Psoas muscle (tissue), 7 donors: ENCODE measurements at regions not wholly inside any gene's neighbourhood (a gene's known extent, or its start where the extent isn't known, plus 50 kb on each side); places are given as distances from the start of the nearest gene placed in this dataset.

ENCODE experiments used
- ATAC-seq, 4 donors: fragments of 200-7000 bp; cut with Tn5 transposase; one replicate each; pipeline ENCODE4 v1.9.1; 2020; ENCODE audit warnings: moderate library complexity in 3 of 4, mild to moderate bottlenecking in 2 of 4
- DNase-seq, 2 donors: peaks; one replicate each; pipeline ENCODE4 v3.0.0-alpha.2; 2020
- H3K27ac ChIP-seq: fragments of 200-600 bp; one replicate; pipeline ENCODE4 v1.8.0; 2022
- H3K27me3 ChIP-seq, 3 donors: fragments of 200-600 bp in 1 of 3; one replicate each; pipeline versions ENCODE4 v1.6.1 to v1.8.0; 2013 to 2022; ENCODE audit warnings: low read length in 2 of 3, mild to moderate bottlenecking in 2 of 3, moderate library complexity in 1 of 3; ENCODE audit not compliant: insufficient read depth in 3 of 3
- H3K36me3 ChIP-seq, 2 donors: fragments of 200-600 bp in 1 of 2; one replicate each; pipeline versions ENCODE4 v1.6.1 to v1.8.0; 2013 to 2022; ENCODE audit warnings: low read depth in 1 of 2, mild to moderate bottlenecking in 1 of 2, moderate library complexity in 1 of 2; ENCODE audit not compliant: insufficient read depth in 1 of 2
- H3K4me1 ChIP-seq: fragments of 200-600 bp; one replicate; pipeline ENCODE4 v1.8.0; 2022
- H3K4me3 ChIP-seq: fragments of 200-600 bp; one replicate; pipeline ENCODE4 v1.8.0; 2022; ENCODE audit warnings: mild to moderate bottlenecking
- H3K9me3 ChIP-seq: fragments of 200-600 bp; one replicate; pipeline ENCODE4 v1.8.0; 2022
- WGBS, 3 donors: extraction: QIAGEN DNeasy Blood & Tissue Kit; methylation state at CpG; one replicate each; pipeline versions ENCODE4 v1.1.6 to v1.1.7; 2013; 5-methylcytosine and 5-hydroxymethylcytosine counted together
- intact Hi-C, 2 donors: fragments of 100-400 bp; cut with DNase I; formaldehyde crosslinking; loops; one replicate each; pipeline versions ENCODE4 v1.11.0 to v1.14.2; 2022
- TF ChIP-seq, protein P1 (sequence below): fragments of 200-600 bp; IDR thresholded peaks from one replicate; pipeline ENCODE4 v1.8.0; 2022; ENCODE audit warnings: antibody characterized with exemption
- donor health status: healthy with polysubstance abuse.
- donor health status: DM: no; HTN: no; CAD: no; lungs with moderate emphysema.
- donor health status: Bipolar disorder and iron deficiency.
- donor health status: healthy.
- donor health status: DM: yes; HTN: yes; CAD: no.
- donor health status: DM: no; HTN: no; CAD: no.
- donor health status: DM: yes; HTN: yes; CAD: no.

DNA sequence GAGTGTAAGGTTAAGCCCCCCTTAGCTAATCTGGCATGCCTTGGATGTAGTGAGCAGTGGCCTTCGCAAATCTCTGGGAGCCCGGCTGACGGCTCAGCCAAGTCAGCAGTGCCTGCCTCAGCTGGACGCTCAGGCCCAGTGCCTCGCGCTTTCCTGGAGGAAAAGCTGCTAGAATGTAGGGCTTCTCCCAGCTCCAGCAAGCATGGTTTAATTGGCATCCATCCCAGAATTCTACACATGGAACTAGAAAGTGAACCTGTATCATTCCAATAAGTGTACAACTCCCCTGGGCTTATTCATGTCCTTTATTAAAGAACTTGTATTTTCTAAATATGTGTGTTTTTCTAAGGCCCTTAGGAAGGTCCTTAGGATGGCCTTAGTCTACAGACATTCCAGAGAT is 287.8 kb upstream of the SHH start:
- Histone ChIP-seq H3K4me3 (no peak overlapping the region), H3K27me3 (peaks cover 0 to 1% (median 0%) of the 10 kb centered on the region in 3 donors), H3K4me1 (no peaks in the 10 kb centered on the region), H3K9me3 (no peaks in the 10 kb centered on the region), H3K27ac (no peak overlapping the region), H3K36me3 (no peaks in the 10 kb centered on the region)
- WGBS, 3 donors: 22 to 41% (median 26%) methylated on average over 6 of the region's 6 CpGs
- TF ChIP-seq, protein P1, sequence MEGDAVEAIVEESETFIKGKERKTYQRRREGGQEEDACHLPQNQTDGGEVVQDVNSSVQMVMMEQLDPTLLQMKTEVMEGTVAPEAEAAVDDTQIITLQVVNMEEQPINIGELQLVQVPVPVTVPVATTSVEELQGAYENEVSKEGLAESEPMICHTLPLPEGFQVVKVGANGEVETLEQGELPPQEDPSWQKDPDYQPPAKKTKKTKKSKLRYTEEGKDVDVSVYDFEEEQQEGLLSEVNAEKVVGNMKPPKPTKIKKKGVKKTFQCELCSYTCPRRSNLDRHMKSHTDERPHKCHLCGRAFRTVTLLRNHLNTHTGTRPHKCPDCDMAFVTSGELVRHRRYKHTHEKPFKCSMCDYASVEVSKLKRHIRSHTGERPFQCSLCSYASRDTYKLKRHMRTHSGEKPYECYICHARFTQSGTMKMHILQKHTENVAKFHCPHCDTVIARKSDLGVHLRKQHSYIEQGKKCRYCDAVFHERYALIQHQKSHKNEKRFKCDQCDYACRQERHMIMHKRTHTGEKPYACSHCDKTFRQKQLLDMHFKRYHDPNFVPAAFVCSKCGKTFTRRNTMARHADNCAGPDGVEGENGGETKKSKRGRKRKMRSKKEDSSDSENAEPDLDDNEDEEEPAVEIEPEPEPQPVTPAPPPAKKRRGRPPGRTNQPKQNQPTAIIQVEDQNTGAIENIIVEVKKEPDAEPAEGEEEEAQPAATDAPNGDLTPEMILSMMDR: no peak
- DNase-seq: no peak
- intact Hi-C loops: no loop called here
- ATAC-seq: no peak

DNA sequence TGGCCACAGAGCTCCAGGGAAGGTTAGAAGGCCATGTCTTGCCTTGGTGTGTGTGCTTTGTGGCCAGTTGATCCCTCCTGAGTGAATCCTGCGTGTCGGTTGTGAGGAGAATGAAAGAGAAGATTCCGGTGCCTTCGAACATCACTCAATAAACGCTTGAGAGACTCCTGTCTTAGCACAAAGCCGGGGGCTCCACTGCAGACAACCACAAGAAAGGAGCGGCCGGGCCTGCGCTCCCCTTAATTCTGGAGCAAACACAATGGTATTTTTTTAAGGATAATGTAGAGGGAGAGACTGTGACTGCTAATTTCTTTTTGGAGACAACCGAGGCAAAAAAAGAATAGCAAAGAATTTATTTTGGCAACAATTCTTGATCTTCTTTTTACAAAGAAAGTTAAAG is 286.8 kb upstream of the SHH start:
- ATAC-seq: no peak
- 85 to 91% (median 87%) methylated on average over 10 of the region's 10 CpGs for WGBS, 3 donors
- Histone ChIP-seq H3K9me3 (no peaks in the 10 kb centered on the region), H3K4me3 (no peak overlapping the region), H3K27me3 (peaks cover 0 to 1% (median 0%) of the 10 kb centered on the region in 3 donors), H3K27ac (no peak overlapping the region), H3K36me3 (no peaks in the 10 kb centered on the region), H3K4me1 (no peaks in the 10 kb centered on the region)
- intact Hi-C loops: no loop called here
- TF ChIP-seq, protein P1: no peak
- no peak for DNase-seq

DNA sequence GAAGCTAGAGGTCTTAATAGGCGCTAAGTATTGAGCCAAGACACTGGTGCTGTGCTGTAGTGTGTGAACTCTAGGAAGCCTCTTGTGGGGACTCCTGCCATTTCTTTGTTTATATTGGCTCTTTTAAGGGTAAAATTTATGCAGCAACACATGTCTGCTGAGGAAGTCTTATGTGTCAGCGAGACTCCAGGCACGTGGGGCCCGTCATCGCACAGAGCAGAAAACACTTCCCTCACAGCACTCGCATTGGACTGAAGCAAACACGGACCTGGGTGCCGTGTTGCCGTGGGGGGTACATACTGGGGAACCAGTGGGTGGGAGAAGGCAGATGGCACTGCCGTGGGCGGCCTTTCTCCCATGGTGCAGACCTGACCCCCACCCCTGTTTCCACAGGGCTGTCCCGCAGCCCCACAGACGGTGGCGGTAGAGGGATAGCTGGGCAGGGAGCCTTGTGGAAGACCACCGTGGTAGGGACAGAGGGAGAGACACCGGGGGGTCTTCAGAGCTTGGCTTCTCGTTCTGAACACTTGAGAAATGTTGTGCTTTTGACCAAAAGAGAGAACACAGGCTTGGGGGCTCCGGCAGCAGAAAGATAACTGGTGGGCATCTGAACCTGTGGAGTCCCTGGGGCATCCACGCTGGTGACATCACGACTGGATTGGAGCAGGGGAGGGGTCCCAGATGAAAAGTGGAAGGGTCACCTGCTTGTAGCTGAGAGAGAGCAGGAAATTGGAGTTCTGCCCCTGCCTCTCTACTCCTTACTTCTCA is 284.7 kb upstream of the SHH start:
- peaks cover 0 to 1% (median 0%) of the 10 kb centered on the region in 3 donors for H3K27me3 ChIP-seq
- ATAC-seq: no peak
- no peaks in the 10 kb centered on the region for H3K36me3 ChIP-seq
- TF ChIP-seq, protein P1: no peak
- no peaks in the 10 kb centered on the region for H3K9me3 ChIP-seq
- no peak overlapping the region for H3K4me3 ChIP-seq
- intact Hi-C loops: no loop called here
- no peak for DNase-seq
- H3K4me1 ChIP-seq: no peaks in the 10 kb centered on the region
- 60 to 69% (median 66%) methylated on average over 20 of the region's 20 CpGs for WGBS, 3 donors
- H3K27ac ChIP-seq: no peak overlapping the region

DNA sequence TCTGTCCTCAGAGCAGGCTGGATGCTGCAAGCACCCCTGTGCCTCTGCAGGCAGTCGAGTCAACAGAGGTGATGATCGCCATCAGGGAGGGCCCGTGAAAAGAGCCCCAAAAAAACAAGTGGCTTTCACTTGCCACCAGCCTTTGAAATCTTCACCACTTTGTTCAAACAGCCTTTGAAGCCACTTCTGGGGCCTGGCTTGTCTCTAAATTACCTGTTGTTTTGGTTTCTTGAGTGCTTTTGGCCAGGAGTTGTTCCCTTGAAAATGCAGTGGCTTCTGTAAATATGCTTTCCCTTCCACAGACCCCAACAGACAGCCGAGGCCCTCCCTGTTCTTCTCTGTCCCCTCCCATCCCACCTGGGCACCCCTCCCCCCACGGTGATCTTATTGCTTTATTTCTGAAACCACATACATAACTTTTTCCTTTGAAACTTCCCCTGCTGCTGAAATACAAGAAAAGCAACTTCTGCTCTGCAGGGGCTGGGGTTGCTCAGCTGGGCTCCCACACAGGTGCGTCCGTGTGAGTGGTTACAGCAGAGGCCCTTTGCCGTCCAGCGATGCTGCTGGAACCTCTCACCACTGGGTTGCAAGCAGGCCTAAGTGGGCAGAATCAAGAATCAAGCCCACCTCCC is 283.8 kb upstream of the SHH start:
- WGBS, 3 donors: 48 to 61% (median 55%) methylated on average over 9 of the region's 9 CpGs
- Histone ChIP-seq H3K4me1 (no peaks in the 10 kb centered on the region), H3K9me3 (no peaks in the 10 kb centered on the region), H3K36me3 (no peaks in the 10 kb centered on the region), H3K4me3 (no peak overlapping the region), H3K27ac (no peak overlapping the region), H3K27me3 (peaks cover 0 to 1% (median 0%) of the 10 kb centered on the region in 3 donors)
- TF ChIP-seq, protein P1: no peak
- DNase-seq (no peak), ATAC-seq (no peak)
- intact Hi-C loops: no loop called here
